HL-60 (cell line): ENCODE measurements at regions not wholly inside any gene's neighbourhood (a gene's known extent, or its start where the extent isn't known, plus 50 kb on each side); places are given as distances from the start of the nearest gene placed in this dataset.

Source experiments
- CTCF ChIP-seq: IDR thresholded peaks from one replicate; pipeline ENCODE4 v1.5.1; 2011; ENCODE audit warnings: low read length, control low read depth, inconsistent platforms; ENCODE audit not compliant: insufficient read depth
- GABPA ChIP-seq: IDR thresholded peaks from 2 replicates; pipeline ENCODE4 v1.6.1; 2012; ENCODE audit warnings: low read depth
- POLR2AphosphoS5 ChIP-seq: IDR thresholded peaks from 2 replicates; pipeline ENCODE4 v1.6.1; 2012; ENCODE audit warnings: low read depth
- REST ChIP-seq: IDR thresholded peaks from 2 replicates; pipeline ENCODE4 v1.6.1; 2012; ENCODE audit warnings: low read depth; ENCODE audit not compliant: insufficient replicate concordance
- SPI1 ChIP-seq: IDR thresholded peaks from 2 replicates; pipeline ENCODE4 v1.6.1; 2012; ENCODE audit warnings: low read depth, mild to moderate bottlenecking, borderline replicate concordance

GRCh38 chr6:54515013-54515412, 206.8 kb downstream of the TINAG start:
- TF ChIP-seq CTCF (no peak), POLR2AphosphoS5 (no peak), REST (no peak), SPI1 (no peak), GABPA (no peak)
